Loucy (cell line): ENCODE measurements at regions not wholly inside any gene's neighbourhood (a gene's known extent, or its start where the extent isn't known, plus 50 kb on each side); places are given as distances from the start of the nearest gene placed in this dataset.
"Not testable (repeated sequence)": the region's sequence is repeated elsewhere in the genome, so short reads cannot be mapped to it uniquely, and the experiment has no call there.

ENCODE experiments used
- CTCF ChIP-seq: fragments of 200-600 bp; sonication (generic); conservative IDR thresholded peaks from 2 replicates; pipeline ENCODE4 v1.5.1; 2014; ENCODE audit warnings: mild to moderate bottlenecking, antibody characterized with exemption, low read length
- EZH2phosphoT487 ChIP-seq: fragments of 200-600 bp; IDR thresholded peaks from 2 replicates; pipeline ENCODE4 v1.6.1; 2018; ENCODE audit warnings: antibody characterized with exemption, mild to moderate bottlenecking, moderate library complexity, borderline replicate concordance

- TF ChIP-seq CTCF, EZH2phosphoT487: not testable (repeated sequence)
These were observed 168.2 kb upstream of the ZNG1F start for GRCh38 chr9:41357350-41357748.
